HG02759 (cell line): ENCODE measurements at regions not wholly inside any gene's neighbourhood (a gene's known extent, or its start where the extent isn't known, plus 50 kb on each side); places are given as distances from the start of the nearest gene placed in this dataset.

Source experiments
- ATAC-seq: cut with Tn5 transposase; IDR thresholded peaks from one replicate; pipeline ENCODE4 v1.9.1; 2021; ENCODE audit warnings: mild to moderate bottlenecking, moderate library complexity; ENCODE audit not compliant: unreplicated experiment

DNA sequence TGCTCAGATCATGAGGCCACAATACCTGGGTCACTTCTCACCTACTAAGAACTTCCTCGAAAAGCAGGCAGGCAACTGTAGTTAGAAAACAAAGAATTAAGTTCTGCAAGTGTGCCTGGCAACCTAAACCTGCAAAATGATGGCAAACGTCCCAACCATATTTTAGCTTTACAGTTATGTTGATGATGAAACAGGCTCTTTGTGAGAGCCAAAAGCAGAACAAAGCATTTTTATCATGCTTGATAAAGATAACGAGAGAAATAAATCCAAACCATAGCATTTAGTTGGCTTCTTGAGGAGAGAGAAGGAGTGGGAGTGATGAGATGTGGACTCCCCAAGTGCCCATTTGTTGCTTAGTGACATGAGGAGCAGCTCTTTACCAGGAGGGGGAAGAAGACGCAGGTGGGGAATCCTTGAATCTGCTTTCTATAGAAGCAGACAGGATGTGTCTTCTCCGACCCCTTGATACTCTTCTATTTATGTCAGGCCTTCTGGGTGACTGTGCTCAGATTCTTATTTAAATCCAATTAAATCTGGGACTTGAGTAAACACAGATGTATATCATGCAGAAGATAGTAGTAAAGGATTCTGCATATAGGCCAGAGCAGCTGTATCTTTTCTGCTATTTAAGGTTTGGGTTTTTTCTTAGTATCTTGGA, 221.2 kb downstream of the TMEM167A start:
- no peak for ATAC-seq

DNA sequence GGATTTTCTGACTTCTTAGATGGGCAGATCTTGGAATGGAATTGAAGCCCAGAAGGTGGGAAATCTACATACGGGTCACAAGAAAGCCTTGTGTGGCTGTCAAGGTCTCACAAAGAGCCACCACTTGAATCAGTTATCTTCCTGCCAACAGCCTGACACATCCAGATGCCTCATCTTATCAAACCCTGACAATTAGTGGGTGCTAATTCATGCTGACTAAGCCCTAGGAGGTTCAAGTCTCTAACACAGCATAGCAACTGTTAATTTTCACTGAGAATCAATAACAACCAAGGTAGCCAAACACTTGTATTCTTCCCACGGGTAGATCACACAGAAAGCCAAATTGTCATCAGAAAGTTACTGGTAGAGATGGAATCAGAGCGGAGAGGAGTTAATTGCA, 222.2 kb downstream of the TMEM167A start:
- ATAC-seq, result no peak

DNA sequence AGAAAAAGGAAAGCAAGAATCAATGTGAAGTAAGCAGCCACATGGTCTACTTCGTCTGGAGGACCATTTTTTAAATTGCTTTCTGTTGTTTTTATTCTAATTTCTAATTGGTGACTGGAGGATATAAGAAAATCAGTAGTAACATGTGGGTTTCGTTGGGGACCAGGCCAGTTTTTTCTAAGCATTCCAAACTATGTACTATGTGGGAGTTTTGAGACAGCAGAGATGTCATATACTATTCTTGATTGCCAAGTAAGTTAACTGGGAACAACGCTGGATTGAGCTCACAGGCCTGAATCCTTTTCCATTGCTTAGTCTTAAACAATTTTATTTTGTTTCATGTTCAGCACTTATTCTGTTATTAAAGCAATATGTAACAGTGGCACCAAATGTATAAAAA, 225.7 kb downstream of the TMEM167A start:
- ATAC-seq, result no peak

DNA sequence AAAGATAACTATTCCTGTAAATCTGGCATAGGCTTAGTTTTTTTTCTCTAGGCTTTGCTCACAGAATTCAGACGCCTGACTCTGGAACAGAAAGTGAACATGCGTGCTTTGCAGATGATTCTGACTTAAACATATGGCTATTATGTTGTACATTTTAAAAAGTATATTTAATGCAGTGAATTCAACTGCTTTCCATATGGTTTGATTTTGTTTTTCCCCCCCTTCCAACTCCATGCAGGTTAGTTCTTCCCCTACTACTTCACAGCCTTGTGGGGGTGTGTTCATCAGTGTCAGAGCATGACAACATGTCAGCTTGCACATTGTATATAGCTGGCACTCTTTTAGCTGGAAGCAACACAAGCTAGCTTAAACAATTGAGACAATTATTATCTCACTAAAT, 226.8 kb downstream of the TMEM167A start:
- no peak for ATAC-seq

DNA sequence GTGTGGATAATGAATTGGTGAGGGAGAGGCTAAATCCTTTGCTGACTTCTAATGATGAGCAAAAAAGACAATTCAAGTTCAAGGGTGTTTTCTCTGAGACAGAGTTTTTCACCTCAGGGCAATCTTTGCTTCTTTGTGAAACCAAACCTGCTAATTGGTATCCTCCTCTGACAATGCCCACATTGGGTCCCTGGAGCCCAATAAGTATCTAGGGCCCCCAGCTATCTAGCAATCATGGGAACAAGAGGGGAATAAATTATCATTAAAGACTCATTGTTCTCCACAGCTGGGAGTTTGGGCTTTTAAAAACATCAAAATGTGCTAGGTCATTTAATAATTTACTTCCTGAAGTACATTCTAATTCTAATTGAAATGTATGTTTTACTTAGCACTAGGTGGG, 227.3 kb downstream of the TMEM167A start:
- ATAC-seq, result no peak

DNA sequence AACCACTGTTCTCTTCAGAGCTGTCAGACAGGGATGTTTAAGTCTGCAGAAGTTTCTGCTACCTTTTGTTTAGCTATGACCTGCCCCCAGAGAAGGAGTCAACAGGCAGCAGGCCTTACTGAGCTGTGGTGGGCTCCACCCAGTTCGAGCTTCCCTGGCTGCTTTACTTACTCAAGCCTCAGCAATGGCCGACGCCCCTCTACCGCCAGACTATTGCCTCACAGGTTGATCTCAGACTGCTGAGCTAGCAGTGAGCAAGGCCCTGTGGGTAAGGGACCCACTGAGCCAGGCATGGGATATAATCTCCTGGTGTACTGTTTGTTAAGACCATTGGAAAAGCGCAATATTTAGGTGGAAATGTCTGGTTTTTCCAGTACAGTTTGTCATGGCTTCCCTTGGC, 229.6 kb downstream of the TMEM167A start:
- ATAC-seq, result no peak

DNA sequence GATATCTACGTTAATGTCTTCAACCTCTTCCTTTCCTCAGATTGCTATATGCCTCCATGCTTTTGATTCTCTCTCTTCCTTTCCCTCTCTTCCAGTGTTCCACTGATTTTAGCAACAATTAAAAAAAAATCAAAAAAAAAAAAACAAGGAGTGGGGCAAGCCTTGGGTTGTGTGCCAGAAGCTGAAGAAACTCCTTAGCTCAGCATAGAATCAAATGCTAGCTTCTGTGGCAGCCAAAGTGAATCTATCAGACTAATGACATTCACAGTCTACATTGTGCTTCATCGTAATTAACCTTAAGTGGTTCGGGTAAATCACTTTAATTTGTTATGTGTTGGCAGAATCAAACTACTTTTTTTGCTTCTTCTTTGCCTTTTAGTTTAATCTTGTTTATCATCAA, 237.3 kb downstream of the TMEM167A start:
- no peak for ATAC-seq

DNA sequence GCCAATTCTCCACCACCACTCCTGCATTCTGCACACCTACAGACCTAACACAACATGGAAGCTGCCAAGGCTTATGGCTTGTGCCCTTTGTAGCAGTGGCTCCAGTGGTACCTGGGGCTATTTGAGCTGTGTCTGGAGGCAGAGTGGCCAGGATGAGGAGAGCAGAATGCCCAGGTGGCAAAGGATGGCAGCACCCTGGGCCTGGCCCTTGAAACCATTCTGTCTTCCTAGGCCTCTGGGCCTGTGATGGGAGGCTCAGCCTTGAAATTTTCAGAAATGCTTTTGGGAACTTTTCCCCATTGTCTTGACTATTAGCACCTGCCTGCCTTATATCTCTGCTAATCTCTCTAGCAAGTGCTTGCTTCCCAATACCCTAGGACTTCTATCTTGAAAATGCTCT, 241.7 kb downstream of the TMEM167A start:
- no peak for ATAC-seq

DNA sequence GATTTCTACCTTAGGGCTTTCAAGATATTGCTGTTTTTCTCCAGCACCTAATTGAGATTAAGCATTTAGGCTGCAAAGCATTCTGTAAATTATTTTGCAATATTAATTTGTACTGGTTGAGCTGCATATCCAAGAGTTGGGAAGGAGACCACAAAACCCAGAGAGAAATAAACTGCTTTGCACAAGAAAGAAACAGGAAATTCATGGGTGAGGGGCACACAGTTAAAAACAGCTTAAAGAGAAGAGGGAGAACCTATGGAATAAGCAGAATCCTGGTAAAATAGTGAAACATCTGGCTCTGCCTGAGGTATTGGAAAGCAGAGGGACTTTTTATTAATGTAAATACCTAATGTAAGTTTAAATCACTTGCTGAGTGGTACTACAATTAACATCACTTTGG, 243.0 kb downstream of the TMEM167A start:
- ATAC-seq, result no peak

DNA sequence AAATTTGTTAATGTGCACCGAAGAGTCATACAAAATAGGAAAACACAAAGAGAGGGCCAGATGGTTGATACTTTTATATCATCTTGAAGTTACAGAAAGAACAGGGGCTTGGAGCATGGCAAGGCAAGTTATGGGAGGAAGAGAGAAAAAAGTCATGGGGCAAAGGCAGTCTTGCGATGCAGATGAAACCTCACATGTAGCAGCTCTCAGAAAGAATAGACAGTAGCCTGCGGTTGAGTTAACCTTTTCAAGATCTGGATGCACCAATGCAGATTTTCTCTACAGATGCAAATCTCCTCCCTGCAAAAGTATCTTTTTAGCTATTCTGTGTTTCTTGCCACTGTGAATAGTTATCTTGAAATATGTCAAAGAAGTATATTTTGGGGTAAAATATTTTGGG, 243.9 kb downstream of the TMEM167A start:
- no peak for ATAC-seq

DNA sequence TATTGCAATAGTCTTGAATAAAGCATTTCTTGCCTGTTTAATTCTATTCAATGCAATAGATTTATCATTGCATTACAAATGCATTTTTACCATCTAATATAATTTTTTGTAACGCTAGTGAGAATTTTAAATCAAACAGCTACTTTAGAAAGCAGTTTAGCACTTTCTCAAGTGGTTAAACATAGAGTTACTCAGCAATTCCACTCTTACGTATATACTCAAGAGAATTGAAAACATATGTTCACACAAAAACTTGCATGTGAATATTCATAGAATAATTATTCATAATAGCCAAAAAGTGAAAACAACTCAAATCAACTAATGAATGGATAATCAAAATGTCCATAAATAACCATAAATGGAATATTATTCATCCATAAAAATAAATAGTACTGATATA, 244.7 kb downstream of the TMEM167A start:
- ATAC-seq, result no peak

DNA sequence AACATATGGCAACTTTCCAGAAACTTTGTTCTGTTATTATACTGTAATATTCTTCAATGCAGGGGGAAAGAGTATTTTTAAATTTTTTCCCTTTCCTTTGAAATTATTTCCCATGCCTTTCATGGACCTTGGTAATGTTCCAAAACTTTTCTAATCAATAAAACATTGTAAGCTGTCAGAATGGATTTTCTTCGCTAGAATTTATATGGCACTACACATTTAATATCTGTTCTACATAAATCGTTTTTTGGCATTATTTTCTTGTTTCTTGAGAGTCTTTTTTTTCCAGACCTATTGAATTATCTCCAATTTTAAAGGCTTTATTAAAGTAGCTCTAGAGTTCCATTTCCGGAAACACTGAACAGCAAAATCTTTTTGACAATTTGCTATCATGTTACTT, 249.0 kb downstream of the TMEM167A start:
- no peak for ATAC-seq

DNA sequence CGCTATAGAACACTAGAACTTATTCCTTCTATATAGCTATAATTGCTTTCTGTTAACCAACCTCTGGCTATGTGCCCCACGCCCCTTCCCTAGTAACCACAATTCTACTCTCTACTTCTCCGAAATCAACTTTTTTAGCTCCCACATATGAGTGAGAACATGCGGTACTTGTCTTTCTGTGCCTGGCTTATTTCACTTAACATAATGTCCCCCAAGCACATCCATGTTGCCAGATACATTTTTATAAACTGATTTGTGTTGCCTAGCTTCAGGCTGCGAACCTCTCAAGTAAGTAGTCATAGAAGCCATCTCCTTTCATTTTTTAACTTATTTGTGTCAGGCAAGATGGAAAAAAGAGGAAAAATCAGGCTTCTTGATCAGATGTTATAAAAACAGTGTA, 249.5 kb downstream of the TMEM167A start:
- no peak for ATAC-seq

DNA sequence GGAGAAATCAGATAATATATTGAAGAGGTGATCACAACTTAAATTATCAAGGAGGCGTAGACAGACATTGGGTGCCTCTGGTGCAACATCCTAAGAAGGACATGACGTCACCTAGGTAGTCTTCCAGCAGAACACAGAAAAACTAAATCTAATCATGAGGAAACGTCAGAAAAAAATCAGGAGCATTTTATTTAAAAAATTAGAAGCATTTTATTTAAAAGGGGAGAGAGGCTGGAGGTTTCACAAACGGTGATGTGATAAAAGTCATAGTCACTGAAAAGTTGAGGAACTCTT, 254.6 kb downstream of the TMEM167A start:
- no peak for ATAC-seq

DNA sequence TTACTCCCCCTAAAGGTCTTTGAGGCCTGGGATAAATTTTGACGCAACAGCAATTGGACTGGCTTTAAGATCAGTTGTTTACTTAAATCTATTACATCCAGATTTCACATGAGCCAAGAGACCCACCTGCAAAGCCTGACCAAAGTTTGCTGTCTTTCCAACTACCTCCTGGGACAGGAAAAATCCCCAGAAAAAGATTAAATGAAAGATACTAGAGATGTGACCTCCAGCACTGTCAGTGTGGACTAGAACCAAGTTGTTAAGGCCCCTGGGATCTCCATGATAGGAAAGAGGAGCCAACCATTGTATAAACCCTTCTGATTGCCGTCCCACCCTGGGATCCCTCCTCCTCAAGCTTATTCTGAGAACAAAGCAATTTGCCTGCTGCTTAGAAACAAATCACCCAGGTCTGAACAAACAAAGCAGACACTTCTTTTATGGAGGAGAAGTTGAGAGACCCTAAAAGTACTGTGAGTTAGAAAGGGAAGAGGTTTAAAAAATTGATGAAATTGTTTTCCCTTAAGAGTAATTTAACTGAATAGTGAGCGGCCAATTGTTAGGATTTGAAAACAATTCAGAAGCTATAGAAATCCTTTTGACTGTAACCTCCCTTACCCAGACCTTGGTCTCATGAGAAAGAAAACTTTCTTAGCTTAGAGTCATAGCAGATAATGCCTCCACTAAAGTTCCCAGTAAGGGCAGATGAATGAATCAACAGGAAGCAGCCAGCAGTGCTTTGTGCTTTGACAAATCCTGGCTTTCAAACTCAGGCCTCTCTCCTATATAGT, 255.2 kb downstream of the TMEM167A start:
- no peak for ATAC-seq

DNA sequence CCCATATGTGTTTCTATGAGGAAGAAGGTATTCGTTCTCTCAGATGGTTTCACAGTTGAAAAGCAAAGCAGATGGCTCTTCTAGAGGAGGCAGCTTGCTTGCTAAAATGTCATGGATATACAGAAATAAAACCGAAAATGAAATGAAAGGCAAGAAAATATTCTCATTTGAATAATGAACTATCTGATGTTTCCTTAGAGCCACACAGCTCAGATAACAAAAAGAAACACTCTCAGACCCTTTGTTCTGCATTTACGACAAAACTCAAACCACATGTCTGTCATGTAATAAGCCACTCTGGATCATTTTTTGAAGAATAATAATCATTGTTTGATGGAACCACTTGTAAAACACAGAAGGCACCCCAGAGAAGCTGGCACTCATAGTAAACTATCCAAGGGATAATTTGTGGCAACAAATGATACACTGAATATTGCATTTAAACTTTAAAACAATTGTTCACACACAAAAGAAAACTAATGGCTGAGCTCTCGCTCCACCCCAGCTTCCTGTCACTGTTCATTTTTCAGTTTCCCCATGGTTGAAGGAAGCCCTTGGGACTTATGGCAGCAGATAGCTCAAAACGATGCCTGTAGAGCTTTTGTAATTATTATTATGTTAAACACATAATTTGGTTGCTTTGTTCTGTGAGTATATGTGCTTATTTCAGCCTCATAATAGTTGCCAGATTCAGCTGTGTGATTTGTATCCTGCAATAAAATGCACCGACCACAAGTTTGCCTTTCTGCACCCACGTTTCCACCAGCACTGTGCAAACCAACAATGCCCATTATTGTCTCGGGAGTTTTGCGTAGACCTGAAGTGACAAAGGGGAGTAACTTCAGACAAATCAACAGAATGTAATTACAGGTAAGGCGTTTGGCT, 256.0 kb downstream of the TMEM167A start:
- ATAC-seq, result peak; percentile 76

DNA sequence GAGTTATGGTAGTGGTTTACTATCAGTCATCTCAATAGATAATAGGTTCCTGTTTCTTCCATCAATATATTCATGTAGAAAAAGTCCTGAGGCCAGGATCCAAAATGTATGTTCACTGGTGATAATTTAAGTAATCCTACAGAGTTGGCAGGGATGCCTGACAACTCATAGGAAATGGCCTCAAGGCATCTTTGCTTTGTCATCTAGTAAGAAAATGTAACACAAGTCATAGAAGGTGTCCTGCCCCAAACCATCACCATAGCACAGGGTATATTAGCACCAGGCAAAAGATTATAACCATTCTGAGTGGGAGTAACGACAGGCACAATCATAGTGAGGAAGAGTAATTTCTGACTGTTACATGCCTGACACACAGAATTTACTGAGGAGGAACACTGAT, 257.0 kb downstream of the TMEM167A start:
- ATAC-seq, result no peak

DNA sequence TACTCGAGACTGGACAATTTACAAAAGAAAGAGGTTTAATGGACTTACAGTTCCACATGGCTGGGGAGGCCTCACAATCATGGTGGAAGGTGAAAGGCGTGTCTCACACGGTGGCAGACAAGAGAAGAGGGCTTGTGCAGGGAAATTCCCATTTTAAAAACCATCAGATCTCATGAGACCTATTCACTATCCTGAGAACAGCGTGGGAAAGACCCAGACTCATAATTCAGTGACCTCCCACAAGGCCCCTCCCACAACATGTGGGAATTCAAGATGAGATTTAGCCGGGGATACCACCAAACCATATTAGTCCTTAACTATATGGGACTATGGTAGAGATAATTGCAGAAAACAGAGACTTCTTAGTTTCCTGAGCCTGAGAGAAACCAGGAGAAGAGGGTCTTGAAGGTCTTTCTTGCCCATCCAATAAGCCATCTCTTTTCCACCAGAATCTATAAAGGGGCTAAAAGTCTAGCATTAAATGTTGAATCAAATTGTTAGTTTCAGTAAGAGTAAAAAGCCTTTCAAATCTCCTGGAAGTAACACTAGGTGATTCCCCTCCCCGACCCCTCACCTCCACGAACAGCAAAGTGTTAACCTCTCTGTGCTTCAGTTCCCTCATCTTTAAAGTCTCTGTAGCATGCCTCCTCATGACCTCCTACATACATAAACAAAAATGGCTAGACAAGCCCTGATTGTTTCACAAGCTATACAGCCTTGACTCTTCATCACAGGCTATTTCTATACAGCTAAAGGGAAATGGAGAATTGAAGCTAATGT, 259.1 kb downstream of the TMEM167A start:
- no peak for ATAC-seq

DNA sequence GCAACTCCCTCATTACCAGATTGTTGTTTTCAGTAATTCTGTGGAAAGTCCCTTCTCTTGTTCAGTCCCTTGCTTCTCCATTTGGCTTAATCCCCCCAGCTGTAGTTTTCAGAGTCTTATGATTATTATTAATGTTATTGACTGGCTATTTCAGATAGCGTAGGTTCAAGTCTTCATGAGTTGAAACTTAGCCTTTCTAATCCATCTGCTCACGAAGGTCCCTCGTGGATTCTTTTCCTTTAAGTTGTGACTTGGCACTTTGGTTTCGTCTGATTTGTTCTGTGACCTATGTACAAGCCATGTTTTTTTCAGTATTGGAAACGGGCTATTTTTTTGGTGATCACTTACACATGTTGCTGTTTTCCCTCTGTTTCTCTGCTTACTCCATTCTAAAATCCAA, 260.3 kb downstream of the TMEM167A start:
- ATAC-seq, result no peak

DNA sequence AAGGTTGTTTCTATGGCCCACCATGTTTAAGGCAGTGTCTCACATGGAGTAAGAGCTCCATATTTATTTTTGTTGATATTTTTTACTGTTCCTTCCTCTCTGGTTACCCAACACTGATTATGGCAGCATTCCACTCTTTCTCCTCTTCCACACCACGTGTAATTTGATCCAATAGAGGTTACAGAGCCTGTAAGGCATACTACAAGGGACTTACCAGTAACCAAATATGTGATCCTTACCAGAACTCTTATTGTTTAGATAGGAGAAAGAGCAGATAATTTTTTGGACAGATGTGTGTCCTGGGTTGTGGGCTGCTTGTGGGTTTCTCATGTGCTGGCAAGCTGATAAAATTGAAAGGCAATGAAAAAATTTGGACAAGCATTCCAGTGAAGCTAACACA, 261.3 kb downstream of the TMEM167A start:
- ATAC-seq, result no peak

DNA sequence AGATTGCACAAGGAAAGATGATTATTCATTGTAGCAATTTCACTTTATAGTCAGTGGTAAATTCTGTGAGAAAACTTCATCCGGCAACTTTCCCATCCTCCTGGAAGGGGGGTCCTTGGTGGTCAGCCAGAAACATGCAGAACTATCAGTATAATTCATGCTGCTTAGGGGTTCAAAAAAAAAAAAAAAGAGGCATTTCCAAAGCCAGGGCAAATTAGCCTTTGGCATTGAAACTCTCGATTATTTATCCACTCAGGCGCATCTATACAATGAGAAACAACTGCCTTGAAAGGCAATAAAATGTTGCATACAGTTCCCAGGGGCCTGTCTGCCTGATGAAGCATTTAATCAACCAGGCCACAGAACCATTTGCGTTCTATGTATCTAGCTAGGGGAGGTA, 263.3 kb downstream of the TMEM167A start:
- no peak for ATAC-seq
